Limb (tissue), 2 donors: ENCODE measurements at regions not wholly inside any gene's neighbourhood (a gene's known extent, or its start where the extent isn't known, plus 50 kb on each side); places are given as distances from the start of the nearest gene placed in this dataset.
"Not testable (repeated sequence)": the region's sequence is repeated elsewhere in the genome, so short reads cannot be mapped to it uniquely, and the experiment has no call there.

Source experiments
- DNase-seq, 2 donors: peaks; one replicate each; pipeline ENCODE4 v3.0.0-alpha.2; 2016; ENCODE audit errors: extremely low spot score in 2 of 2

DNA sequence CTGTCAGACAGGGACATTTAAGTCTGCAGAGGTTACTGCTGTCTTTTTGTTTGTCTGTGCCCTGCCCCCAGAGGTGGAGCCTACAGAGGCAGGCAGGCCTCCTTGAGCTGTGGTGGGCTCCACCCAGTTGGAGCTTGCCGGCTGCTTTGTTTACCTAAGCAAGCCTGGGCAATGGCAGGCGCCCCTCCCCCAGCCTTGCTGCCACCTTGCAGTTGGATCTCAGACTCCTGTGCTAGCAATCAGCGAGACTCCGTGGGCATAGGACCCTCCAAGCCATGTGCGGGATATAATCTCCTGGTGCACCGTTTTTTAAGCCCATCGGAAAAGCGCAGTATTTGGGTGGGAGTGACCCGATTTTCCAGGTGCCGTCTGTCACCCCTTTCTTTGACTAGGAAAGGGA, 147.0 kb upstream of the ELL2 start:
- not testable (repeated sequence) for DNase-seq

GRCh38 chr5:96103829-96104228, 142.2 kb upstream of the ELL2 start:
- not testable (repeated sequence) for DNase-seq

DNA sequence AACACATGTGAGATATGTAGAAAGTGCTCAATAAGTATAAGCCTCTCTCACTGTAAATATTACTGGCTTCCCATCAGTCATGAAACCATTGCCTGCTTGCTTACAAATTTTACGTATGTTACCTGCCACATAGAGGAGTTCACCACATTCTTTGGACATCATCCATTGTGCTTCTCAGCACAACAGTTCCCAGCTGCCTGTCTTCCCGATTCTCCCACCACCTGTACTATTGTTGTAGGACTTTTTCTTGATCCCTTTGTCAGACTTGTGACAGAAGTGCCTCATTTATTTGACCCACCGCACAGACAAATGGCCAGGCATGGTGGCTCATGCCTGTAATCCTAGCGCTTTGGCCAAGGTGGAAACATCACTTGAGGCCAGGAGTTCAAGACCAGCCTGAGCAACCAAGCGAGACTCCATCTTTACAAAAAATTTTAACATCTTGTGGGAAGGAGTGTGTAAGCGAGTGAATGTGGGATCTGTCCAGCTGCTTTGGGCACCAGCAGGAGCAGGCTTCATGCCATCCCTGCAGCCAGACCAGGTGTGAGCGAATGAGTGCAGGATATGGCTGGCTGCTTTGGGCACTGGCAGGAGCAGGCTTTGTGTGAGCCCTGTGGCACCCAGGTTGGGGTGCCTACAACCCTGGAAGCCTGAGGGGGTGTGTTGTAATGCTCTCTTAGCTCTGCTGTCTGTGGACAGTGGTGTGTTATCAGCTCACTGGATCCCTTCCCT, 139.9 kb upstream of the ELL2 start:
- no peak for DNase-seq

DNA sequence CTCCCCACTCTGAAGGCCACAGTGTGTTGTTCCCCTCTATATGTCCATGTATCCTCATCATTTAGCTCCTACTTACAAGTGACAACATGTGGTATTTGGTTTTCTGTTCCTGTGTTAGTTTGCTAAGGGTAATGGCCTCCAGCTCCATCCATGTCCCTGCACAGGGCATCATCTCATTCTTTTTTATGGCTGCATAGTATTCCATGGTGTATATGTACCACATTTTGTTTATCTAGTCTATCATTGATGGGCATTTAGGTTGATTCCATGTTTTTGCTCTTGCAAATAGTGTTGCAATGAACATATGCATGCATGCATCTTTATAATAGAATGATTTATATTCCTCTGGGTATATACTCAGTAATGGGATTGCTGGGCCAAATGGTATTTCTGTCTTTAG, 135.8 kb upstream of the ELL2 start:
- DNase-seq: not testable (repeated sequence)

DNA sequence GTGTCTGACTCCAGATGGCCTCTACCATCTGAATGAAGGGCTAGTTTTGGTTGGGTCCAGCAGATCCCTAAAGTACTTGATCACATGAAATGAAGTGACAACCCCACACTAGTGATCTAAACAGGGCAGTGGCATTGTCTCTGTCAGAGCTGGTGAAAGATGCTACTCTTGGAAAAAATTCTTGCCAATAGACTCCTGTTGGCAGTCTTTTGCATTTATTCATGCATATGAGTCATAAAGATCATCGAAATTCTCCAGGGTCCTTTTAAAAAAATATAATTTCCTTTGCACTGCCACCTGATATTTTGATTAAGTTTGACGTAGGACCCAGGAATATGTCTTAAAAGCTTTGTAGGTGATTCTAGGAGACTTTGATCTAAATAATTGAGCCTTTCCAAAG, 135.1 kb upstream of the ELL2 start:
- no peak for DNase-seq

GRCh38 chr5:96094904-96095303, 133.3 kb upstream of the ELL2 start:
- DNase-seq: no peak

GRCh38 chr5:96093890-96094381, 132.3 kb upstream of the ELL2 start:
- no peak for DNase-seq

- no peak for DNase-seq
These were observed 131.7 kb upstream of the ELL2 start for GRCh38 chr5:96093340-96093739.

- DNase-seq: no peak
These were observed 130.2 kb upstream of the ELL2 start for GRCh38 chr5:96091874-96092273.

GRCh38 chr5:96090215-96090614, 128.6 kb upstream of the ELL2 start:
- DNase-seq: no peak

DNA sequence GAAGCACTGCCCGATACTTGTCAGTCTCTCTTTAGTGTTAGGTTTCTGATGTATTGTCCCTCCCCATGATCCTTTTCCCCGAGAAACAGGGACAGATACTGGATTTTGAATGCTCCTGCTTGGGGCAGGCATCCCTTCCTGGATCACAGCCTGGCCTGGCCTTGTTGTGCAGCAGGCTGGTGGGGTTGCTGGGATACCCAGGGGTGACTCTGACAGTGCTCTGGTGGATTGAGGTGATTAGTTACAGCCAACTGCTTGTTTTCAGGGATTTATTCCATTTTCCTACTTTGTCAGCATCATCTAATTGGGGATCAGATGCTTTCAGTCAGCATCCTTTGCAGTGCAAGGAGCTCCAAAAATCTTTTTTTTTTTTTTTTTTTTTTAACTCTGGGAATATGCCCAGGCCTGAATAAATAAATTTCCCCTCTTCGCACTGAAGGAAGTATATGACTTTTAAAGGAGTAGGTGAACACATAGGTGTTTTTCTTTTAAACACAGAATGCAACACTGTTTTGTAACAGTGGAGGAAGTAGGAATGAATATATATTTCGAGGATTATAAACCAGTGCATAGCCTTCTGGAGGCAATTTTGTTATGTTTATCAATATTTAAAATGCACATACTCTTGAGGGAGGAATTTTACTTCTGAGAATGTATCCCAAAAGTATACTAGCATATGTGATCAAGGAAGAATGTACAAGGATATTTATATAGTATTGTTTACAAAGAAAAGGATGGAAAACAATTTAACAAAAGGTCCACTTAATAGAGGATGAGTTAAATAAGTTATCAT, 127.3 kb upstream of the ELL2 start:
- DNase-seq: no peak

- no peak for DNase-seq
These were observed 126.3 kb upstream of the ELL2 start for GRCh38 chr5:96087939-96088338.

GRCh38 chr5:96084874-96085506, 123.3 kb upstream of the ELL2 start:
- DNase-seq: no peak

GRCh38 chr5:96083361-96083881, 121.8 kb upstream of the ELL2 start:
- DNase-seq: no peak

GRCh38 chr5:96081276-96081858, 119.7 kb upstream of the ELL2 start:
- DNase-seq: no peak

- DNase-seq: no peak
These were observed 118.9 kb upstream of the ELL2 start for GRCh38 chr5:96080557-96080956.

DNA sequence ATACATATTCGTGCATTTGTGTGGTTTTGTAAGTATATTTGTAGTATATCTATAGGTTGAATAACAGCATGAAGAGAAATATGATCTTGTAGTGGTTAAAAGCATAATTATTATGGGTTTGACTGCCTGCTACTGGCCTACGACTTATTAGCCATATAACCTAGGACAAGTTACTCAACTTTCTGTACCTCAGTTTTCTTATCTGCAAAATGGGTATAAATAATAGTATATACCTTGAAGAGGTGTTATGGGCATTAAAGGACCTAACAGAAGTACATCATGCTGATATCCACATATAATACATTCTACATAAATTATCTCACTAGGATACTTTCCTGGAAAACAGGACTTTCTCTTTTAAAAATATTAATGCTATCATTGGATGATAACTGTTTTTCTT, 118.3 kb upstream of the ELL2 start:
- no peak for DNase-seq

GRCh38 chr5:96079075-96079474, 117.4 kb upstream of the ELL2 start:
- DNase-seq: no peak

DNA sequence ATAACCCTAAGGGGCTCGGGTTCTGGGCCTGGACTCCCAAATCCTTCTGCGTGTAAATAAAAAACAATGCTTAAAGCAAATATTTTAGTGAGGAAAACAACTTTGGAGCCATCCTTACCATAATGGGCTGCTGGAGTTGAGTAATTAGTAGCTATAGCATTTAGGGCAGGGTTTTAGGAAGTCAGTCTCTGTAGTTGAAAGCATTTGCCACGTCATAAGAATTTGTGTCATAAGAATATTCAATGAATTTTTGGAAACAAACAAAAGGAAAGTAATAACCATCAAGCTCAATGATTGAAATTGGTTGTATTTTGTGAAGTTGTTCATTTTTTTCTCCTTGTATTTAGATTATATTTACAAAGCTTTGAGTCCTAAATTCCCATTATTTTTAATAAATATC, 114.8 kb upstream of the ELL2 start:
- no peak for DNase-seq

DNA sequence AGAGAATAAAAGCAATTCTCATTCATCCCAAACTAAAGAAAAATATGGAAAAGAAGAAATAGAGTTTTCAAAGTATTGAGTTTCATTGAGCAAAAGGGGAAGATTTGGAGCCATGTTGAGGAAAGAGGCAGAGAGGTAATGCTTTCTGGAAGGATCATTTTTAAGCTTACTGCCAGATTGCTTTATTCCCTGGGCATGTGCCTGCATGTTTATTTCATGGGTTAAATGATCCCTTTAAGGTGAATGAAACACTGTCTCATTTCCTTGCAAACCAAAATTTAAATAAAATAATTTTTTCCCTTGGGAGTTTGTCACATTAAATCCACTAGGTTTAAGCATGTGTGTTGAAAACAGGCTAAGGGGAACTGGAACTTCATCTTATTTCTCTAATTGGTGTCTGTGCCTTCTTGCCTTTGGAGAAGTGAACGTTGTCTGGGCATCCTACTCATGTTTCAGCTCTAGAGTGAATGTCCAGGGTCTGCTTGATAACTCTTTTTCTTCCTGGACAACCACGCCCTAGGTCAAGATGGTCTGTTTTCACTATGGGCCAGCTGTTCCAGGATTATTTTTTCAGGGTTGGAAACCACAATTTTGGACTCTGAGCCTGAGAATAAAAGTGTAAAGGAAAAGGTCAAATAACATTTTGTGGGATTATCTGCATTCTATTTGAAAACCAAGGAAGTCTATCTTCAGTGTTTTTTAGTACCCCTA, 114.1 kb upstream of the ELL2 start:
- no peak for DNase-seq

DNA sequence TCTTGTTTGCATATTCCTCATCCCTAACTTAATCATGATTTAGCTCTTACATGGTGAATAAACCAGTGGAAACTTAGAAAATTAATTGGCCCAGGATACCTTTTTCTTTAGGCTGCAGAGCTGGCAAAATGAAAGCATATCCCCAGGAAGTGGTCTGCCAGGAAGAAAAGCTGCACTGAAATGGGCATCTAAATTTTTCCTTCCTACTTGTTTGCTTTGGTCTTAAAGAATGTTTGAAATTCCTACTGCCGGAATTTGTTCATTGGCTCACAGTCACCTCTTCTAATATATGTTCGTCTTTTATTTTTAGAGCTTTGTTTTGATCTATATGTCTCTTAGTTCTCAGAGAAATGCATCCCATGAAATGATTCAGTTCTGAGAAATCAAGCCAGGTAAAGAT, 113.2 kb upstream of the ELL2 start:
- no peak for DNase-seq
